Epithelial cell of esophagus (primary cell): ENCODE measurements at regions not wholly inside any gene's neighbourhood (a gene's known extent, or its start where the extent isn't known, plus 50 kb on each side); places are given as distances from the start of the nearest gene placed in this dataset.

ENCODE experiments used
- DNase-seq: peaks from one replicate; pipeline ENCODE4 v3.0.0; 2010; ENCODE audit warnings: low read depth
- H3K4me3 ChIP-seq: 2 replicates; pipeline ENCODE4 v1.5.1; 2011; ENCODE audit warnings: mild to moderate bottlenecking, low read length, control low read depth
- TF ChIP-seq, protein P1 (sequence below): IDR thresholded peaks from 2 replicates; pipeline ENCODE4 v1.5.1; 2011; ENCODE audit warnings: low read depth, mild to moderate bottlenecking, low read length, control low read depth, inconsistent platforms; ENCODE audit not compliant: insufficient read depth; ENCODE audit errors: missing control alignments

GRCh38 chr5:147170603-147171002 is 64.2 kb upstream of the STK32A start:
- TF ChIP-seq, protein P1, sequence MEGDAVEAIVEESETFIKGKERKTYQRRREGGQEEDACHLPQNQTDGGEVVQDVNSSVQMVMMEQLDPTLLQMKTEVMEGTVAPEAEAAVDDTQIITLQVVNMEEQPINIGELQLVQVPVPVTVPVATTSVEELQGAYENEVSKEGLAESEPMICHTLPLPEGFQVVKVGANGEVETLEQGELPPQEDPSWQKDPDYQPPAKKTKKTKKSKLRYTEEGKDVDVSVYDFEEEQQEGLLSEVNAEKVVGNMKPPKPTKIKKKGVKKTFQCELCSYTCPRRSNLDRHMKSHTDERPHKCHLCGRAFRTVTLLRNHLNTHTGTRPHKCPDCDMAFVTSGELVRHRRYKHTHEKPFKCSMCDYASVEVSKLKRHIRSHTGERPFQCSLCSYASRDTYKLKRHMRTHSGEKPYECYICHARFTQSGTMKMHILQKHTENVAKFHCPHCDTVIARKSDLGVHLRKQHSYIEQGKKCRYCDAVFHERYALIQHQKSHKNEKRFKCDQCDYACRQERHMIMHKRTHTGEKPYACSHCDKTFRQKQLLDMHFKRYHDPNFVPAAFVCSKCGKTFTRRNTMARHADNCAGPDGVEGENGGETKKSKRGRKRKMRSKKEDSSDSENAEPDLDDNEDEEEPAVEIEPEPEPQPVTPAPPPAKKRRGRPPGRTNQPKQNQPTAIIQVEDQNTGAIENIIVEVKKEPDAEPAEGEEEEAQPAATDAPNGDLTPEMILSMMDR = no peak
- no peak overlapping the region for H3K4me3 ChIP-seq

GRCh38 chr5:147174671-147175265 is 60.1 kb upstream of the STK32A start:
- TF ChIP-seq, protein P1 = no peak
- no peak for DNase-seq
- no peak overlapping the region for H3K4me3 ChIP-seq

More at GRCh38 chr5:147170603-147171002, 64.2 kb upstream of the STK32A start:
- DNase-seq = no peak

- no peak for DNase-seq
- TF ChIP-seq, protein P1 = no peak
- H3K4me3 ChIP-seq = no peak overlapping the region
These were observed 59.2 kb upstream of the STK32A start for GRCh38 chr5:147175516-147176097.

DNA sequence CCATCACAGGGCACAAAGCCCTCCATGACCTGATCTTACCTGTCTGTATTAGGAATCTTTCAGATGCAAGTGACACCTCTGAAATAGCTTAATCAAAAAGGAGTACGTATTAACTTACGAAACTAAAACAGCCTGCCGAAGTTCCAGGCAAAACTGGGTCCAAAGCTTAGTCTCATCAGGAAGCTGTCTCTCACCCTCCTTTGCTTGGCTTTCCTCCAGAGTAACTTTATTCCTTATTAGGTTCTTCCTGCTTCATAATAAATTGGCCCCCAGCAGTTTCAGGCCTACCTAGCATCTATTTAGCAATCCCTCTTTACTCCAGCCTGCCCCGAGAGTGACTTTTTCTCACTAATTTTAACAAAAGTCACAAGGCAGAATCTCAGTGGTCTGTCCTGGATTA is 58.4 kb upstream of the STK32A start:
- DNase-seq = no peak
- H3K4me3 ChIP-seq = no peak overlapping the region
- TF ChIP-seq, protein P1 = no peak

DNA sequence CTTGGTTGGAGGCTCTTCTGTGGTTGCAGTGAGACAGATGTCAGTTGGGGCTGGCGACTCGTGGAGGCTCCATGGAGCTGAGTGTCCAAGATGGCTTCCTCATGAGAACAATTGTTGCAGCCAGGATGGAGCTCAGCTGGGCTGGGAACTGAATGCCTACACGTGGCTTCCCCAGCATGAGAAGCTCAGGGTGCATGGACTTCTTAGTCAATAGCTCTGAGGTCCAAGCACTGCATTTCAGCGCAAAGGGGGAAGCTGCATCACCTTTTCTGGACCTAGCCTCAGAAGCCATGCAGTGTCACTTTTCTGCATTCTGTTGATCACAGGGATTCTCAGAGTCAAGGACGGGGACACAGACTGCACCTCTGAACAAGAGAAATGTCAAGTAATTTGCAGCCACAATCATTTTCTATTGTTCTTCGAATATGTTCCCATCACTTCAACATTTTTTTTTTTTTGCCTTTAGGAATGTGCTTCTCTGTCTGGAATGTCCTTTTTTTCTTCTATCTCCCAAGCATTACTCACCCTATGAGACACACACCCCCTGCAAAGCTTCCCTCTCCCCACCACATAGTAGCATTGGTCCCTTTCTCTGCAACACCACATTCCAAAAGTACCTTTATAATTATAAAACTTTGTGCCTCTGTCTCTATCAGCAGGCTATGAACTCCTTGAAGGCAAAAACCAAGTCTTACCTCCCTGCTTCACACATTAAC is 57.5 kb upstream of the STK32A start:
- DNase-seq = no peak
- TF ChIP-seq, protein P1 = no peak
- no peak overlapping the region for H3K4me3 ChIP-seq

DNA sequence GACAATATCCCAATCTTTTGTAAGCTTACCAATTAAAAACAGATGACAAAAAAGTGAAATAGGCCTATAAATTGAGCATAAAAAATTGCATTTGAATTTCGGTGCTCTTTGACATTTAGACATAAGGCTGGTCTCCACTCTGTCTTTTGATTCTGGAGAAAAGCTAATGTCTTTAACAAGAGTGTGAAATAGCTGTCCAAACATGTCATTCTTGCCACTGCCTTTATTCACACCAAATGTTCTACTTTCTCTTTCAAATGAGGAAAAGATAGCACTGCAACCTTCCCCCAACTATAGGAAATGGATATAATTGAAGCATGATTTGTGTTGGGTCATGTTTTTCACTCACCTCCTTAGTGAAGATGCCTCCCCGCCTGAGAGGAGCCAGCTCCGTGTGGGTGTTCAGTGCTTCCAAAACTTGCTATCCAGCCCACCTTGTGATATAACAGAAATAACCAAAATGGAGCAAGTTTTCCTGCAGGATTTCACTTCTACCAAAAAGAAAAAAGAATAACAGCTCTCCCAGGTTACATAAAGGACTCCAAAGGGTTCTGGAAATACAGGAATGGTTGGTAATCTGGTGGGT is 55.2 kb upstream of the STK32A start:
- TF ChIP-seq, protein P1 = no peak
- DNase-seq = no peak
- no peak overlapping the region for H3K4me3 ChIP-seq
